SK-N-SH (cell line): ENCODE measurements at regions not wholly inside any gene's neighbourhood (a gene's known extent, or its start where the extent isn't known, plus 50 kb on each side); places are given as distances from the start of the nearest gene placed in this dataset.

ENCODE experiments used
- CTCF ChIP-seq: fragments of 200-600 bp; sonication (generic); IDR thresholded peaks from 2 replicates; pipeline ENCODE4 v1.6.1; 2017; ENCODE audit warnings: antibody characterized with exemption, mild to moderate bottlenecking, moderate library complexity
- FOXJ3 ChIP-seq: sonication (generic); formaldehyde crosslinking; IDR thresholded peaks from 2 replicates; pipeline ENCODE4 v1.5.1; 2020; ENCODE audit warnings: mild to moderate bottlenecking, missing genetic modification reagents
- FOXM1 ChIP-seq: IDR thresholded peaks from 2 replicates; pipeline ENCODE4 v1.4.0; 2012; ENCODE audit warnings: low read depth, mild to moderate bottlenecking
- NRF1 ChIP-seq: IDR thresholded peaks from 2 replicates; pipeline ENCODE4 v1.6.1; 2012; ENCODE audit warnings: low read depth, mild to moderate bottlenecking, low read length
- RFX5 ChIP-seq: IDR thresholded peaks from 2 replicates; pipeline ENCODE4 v1.6.1; 2012; ENCODE audit warnings: mild to moderate bottlenecking, improper control_type of control experiment, low read length
- TAF1 ChIP-seq: IDR thresholded peaks from 2 replicates; pipeline ENCODE4 v1.6.1; 2012; ENCODE audit warnings: low read depth, mild to moderate bottlenecking, low read length, moderate library complexity, borderline replicate concordance
- YY1 ChIP-seq: IDR thresholded peaks from 2 replicates; pipeline ENCODE4 v1.4.0; 2012; ENCODE audit warnings: low read depth, mild to moderate bottlenecking
- TF ChIP-seq, protein P1 (sequence below): IDR thresholded peaks from 2 replicates; pipeline ENCODE4 v1.4.0; 2012; ENCODE audit warnings: low read depth

GRCh38 chr1:184294101-184294500, 92.7 kb upstream of the C1orf21 start:
- TF ChIP-seq RFX5 (no peak), YY1 (no peak), FOXJ3 (no peak), FOXM1 (no peak), TAF1 (no peak), CTCF (no peak), NRF1 (no peak)
- TF ChIP-seq, protein P1, sequence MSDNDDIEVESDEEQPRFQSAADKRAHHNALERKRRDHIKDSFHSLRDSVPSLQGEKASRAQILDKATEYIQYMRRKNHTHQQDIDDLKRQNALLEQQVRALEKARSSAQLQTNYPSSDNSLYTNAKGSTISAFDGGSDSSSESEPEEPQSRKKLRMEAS, result no peak
